H9 (cell line): ENCODE measurements at regions not wholly inside any gene's neighbourhood (a gene's known extent, or its start where the extent isn't known, plus 50 kb on each side); places are given as distances from the start of the nearest gene placed in this dataset.

ENCODE experiments used
- DNase-seq: peaks from one replicate; pipeline ENCODE4 v3.0.0-alpha.2; 2017
- H2AFZ ChIP-seq: one replicate; pipeline ENCODE4 v1.6.1; 2013; ENCODE audit warnings: mild to moderate bottlenecking, low read length, control low read depth, moderate library complexity
- H2AK5ac ChIP-seq: 2 replicates; pipeline ENCODE4 v1.6.1; 2013; ENCODE audit warnings: low read length, control low read depth, mixed read lengths; ENCODE audit not compliant: insufficient read length
- H2BK120ac ChIP-seq: one replicate; pipeline ENCODE4 v1.6.1; 2013; ENCODE audit warnings: low read depth, mild to moderate bottlenecking, low read length, control low read depth, inconsistent platforms; ENCODE audit not compliant: poor library complexity, severe bottlenecking
- H2BK12ac ChIP-seq: 2 replicates; pipeline ENCODE4 v1.6.1; 2013; ENCODE audit warnings: low read length, control low read depth, mixed read lengths, low read depth; ENCODE audit not compliant: insufficient read length
- H2BK15ac ChIP-seq: 2 replicates; pipeline ENCODE4 v1.6.1; 2013; ENCODE audit warnings: low read depth, low read length, control low read depth
- H2BK20ac ChIP-seq: one replicate; pipeline ENCODE4 v1.6.1; 2013; ENCODE audit warnings: low read depth, mild to moderate bottlenecking, low read length, control low read depth, inconsistent platforms; ENCODE audit not compliant: poor library complexity, severe bottlenecking
- H2BK5ac ChIP-seq: 2 replicates; pipeline ENCODE4 v1.6.1; 2013; ENCODE audit warnings: low read length, control low read depth, mixed read lengths; ENCODE audit not compliant: insufficient read length
- H3K14ac ChIP-seq: 2 replicates; pipeline ENCODE4 v1.6.1; 2013; ENCODE audit warnings: low read length, control low read depth; ENCODE audit not compliant: insufficient read depth
- H3K18ac ChIP-seq: 2 replicates; pipeline ENCODE4 v1.6.1; 2013; ENCODE audit warnings: low read depth, mild to moderate bottlenecking, mixed read lengths, low read length, control low read depth; ENCODE audit not compliant: insufficient read length
- H3K23ac ChIP-seq: 2 replicates; pipeline ENCODE4 v1.6.1; 2013; ENCODE audit warnings: low read length, control low read depth, mixed read lengths, low read depth; ENCODE audit not compliant: insufficient read length
- H3K23me2 ChIP-seq: 2 replicates; pipeline ENCODE4 v1.6.1; 2013; ENCODE audit warnings: low read depth, mild to moderate bottlenecking, mixed read lengths, low read length, control low read depth; ENCODE audit not compliant: insufficient read length, poor library complexity, severe bottlenecking
- H3K27ac ChIP-seq: 2 replicates; pipeline ENCODE4 v1.5.1; 2013; ENCODE audit warnings: low read length, control low read depth, mixed read lengths, low read depth; ENCODE audit not compliant: insufficient read length
- H3K27me3 ChIP-seq: 2 replicates; pipeline ENCODE4 v1.6.1; 2013; ENCODE audit warnings: low read length, control low read depth, inconsistent platforms; ENCODE audit not compliant: insufficient read depth
- H3K4ac ChIP-seq: 2 replicates; pipeline ENCODE4 v1.6.1; 2013; ENCODE audit warnings: low read depth, mild to moderate bottlenecking, control low read depth, inconsistent platforms, low read length, moderate library complexity
- H3K4me1 ChIP-seq: 2 replicates; pipeline ENCODE4 v1.6.1; 2013; ENCODE audit warnings: low read length, control low read depth, inconsistent platforms; ENCODE audit not compliant: insufficient read depth
- H3K4me2 ChIP-seq: 2 replicates; pipeline ENCODE4 v1.6.1; 2013; ENCODE audit warnings: low read length, control low read depth, mixed read lengths; ENCODE audit not compliant: insufficient read length, insufficient read depth
- H3K56ac ChIP-seq: 2 replicates; pipeline ENCODE4 v1.6.1; 2013; ENCODE audit warnings: low read depth, mild to moderate bottlenecking, mixed read lengths, low read length, control low read depth; ENCODE audit not compliant: insufficient read length
- H3K79me1 ChIP-seq: 2 replicates; pipeline ENCODE4 v1.6.1; 2013; ENCODE audit warnings: low read depth, mild to moderate bottlenecking, moderate library complexity, low read length, control low read depth, inconsistent platforms; ENCODE audit not compliant: insufficient read depth, poor library complexity, severe bottlenecking
- H3K79me2 ChIP-seq: 2 replicates; pipeline ENCODE4 v1.6.1; 2013; ENCODE audit warnings: low read length, control low read depth, inconsistent platforms; ENCODE audit not compliant: insufficient read depth
- H3K9ac ChIP-seq: 2 replicates; pipeline ENCODE4 v1.6.1; 2013; ENCODE audit warnings: low read length, control low read depth, mixed read lengths; ENCODE audit not compliant: insufficient read length; ENCODE audit errors: extremely low read depth
- H3K9me3 ChIP-seq: one replicate; pipeline ENCODE4 v1.6.1; 2013; ENCODE audit warnings: low read depth, low read length, inconsistent platforms; ENCODE audit not compliant: control insufficient read depth
- H3T11ph ChIP-seq: one replicate; pipeline ENCODE4 v1.6.1; 2013; ENCODE audit warnings: mild to moderate bottlenecking, low read length, control low read depth, inconsistent platforms
- H4K20me1 ChIP-seq: one replicate; pipeline ENCODE4 v1.6.1; 2013; ENCODE audit not compliant: control insufficient read depth, insufficient read length, insufficient read depth
- H4K5ac ChIP-seq: 2 replicates; pipeline ENCODE4 v1.6.1; 2013; ENCODE audit warnings: low read depth, mild to moderate bottlenecking, mixed read lengths, low read length, control low read depth; ENCODE audit not compliant: insufficient read length
- H4K8ac ChIP-seq: replicated peaks from 2 replicates; pipeline ENCODE4 v1.6.1; 2013; ENCODE audit warnings: low read length, control low read depth, mixed read lengths, low read depth; ENCODE audit not compliant: insufficient read length
- H4K91ac ChIP-seq: 2 replicates; pipeline ENCODE4 v1.6.1; 2013; ENCODE audit warnings: low read depth, mild to moderate bottlenecking, moderate library complexity, mixed read lengths, low read length, control low read depth; ENCODE audit not compliant: insufficient read length
- H3K27ac Mint-ChIP-seq, 3 experiments: 2 replicates in 2 of 3; 3 replicates in 1 of 3; pipeline ENCODE4 v1.8.0; 2020 to 2021; ENCODE audit warnings: mixed read lengths in 3 of 3, mild to moderate bottlenecking in 1 of 3, moderate library complexity in 1 of 3
- H3K27me3 Mint-ChIP-seq: 2 replicates; pipeline ENCODE4 v1.8.0; 2021; ENCODE audit warnings: low read depth, mild to moderate bottlenecking, moderate library complexity, mixed read lengths
- H3K36me3 Mint-ChIP-seq, 3 experiments: 2 replicates in 2 of 3; 3 replicates in 1 of 3; pipeline ENCODE4 v1.8.0; 2020 to 2021; ENCODE audit warnings: low read depth in 3 of 3, mixed read lengths in 3 of 3; ENCODE audit not compliant: insufficient read depth in 1 of 3
- H3K4me1 Mint-ChIP-seq, 2 experiments: 2 replicates each; pipeline ENCODE4 v1.8.0; 2020; ENCODE audit warnings: mixed read lengths in 2 of 2
- H3K4me3 Mint-ChIP-seq, 2 experiments: 2 replicates in 1 of 2; 3 replicates in 1 of 2; pipeline ENCODE4 v1.8.0; 2020 to 2021; ENCODE audit warnings: mild to moderate bottlenecking in 2 of 2, mixed read lengths in 2 of 2, moderate library complexity in 1 of 2
- H3K9me3 Mint-ChIP-seq, 2 experiments: 2 replicates in 1 of 2; 3 replicates in 1 of 2; pipeline ENCODE4 v1.8.0; 2020; ENCODE audit warnings: mild to moderate bottlenecking in 2 of 2, mixed read lengths in 2 of 2, moderate library complexity in 1 of 2
- CTCF ChIP-seq: fragments of 200-600 bp; sonication (generic); conservative IDR thresholded peaks from 3 replicates; pipeline ENCODE4 v1.8.0; 2021; ENCODE audit warnings: antibody characterized with exemption, mild to moderate bottlenecking
- WGBS: extraction: QIAGEN DNeasy Blood & Tissue Kit; methylation state at CpG from one replicate; pipeline ENCODE4 v1.1.7; 2013; ENCODE audit warnings: missing lambda C conversion rate, low lambda C conversion rate, mixed read lengths; ENCODE audit not compliant: insufficient read length; ENCODE audit errors: extremely low coverage; 5-methylcytosine and 5-hydroxymethylcytosine counted together

- TF ChIP-seq CTCF: no peak
- no peak overlapping the region for H4K8ac ChIP-seq
- H3K27ac ChIP-seq: no peak overlapping the region
- H3K18ac ChIP-seq: no peak overlapping the region
- no peaks in the 10 kb centered on the region for H3K27me3 ChIP-seq
- H3K79me2 ChIP-seq: no peaks in the 10 kb centered on the region; the same call in 1 of the 2 replicates
- H3K4me1 ChIP-seq: no peaks in the 10 kb centered on the region
- H3T11ph ChIP-seq: no peak overlapping the region
- no peak overlapping the region for H3K23ac ChIP-seq
- H3K9me3 Mint-ChIP-seq: peaks cover 3% of the 10 kb centered on the region in 2 experiments; a peak in 2 of 5 replicates
- no peak overlapping the region for H3K27ac Mint-ChIP-seq
- DNase-seq: no peak
- H2AK5ac ChIP-seq: no peak overlapping the region
- H3K4me1 Mint-ChIP-seq: no peaks in the 10 kb centered on the region
- no peak overlapping the region for H3K14ac ChIP-seq
- H2BK20ac ChIP-seq: no peak overlapping the region
- no peaks in the 10 kb centered on the region for H3K9me3 ChIP-seq
- H2BK5ac ChIP-seq: no peak overlapping the region
- no peak overlapping the region for H4K5ac ChIP-seq
- H2BK15ac ChIP-seq: no peak overlapping the region
- H3K23me2 ChIP-seq: no peaks in the 10 kb centered on the region
- no peak overlapping the region for H3K4me2 ChIP-seq
- no peak overlapping the region for H3K4me3 Mint-ChIP-seq
- no peak overlapping the region for H2AFZ ChIP-seq
- no peak overlapping the region for H3K56ac ChIP-seq
- no peaks in the 10 kb centered on the region for H3K79me1 ChIP-seq
- H3K27me3 Mint-ChIP-seq: no peaks in the 10 kb centered on the region; the same call in 1 of the 2 replicates
- no peaks in the 10 kb centered on the region for H4K20me1 ChIP-seq
- H3K36me3 Mint-ChIP-seq: no peaks in the 10 kb centered on the region
- H3K4ac ChIP-seq: no peak overlapping the region
- H2BK12ac ChIP-seq: no peak overlapping the region
- H3K9ac ChIP-seq: no peak overlapping the region
- no peak overlapping the region for H2BK120ac ChIP-seq
- no CpG with 5 or more reads among the region's 5 CpGs for WGBS
- no peak overlapping the region for H4K91ac ChIP-seq
Measured at GRCh38 chr6:84356907-84357306, 129.5 kb upstream of the CEP162 start.
